ENCODE measurements at regions not wholly inside any gene's neighbourhood (a gene's known extent, or its start where the extent isn't known, plus 50 kb on each side); places are given as distances from the start of the nearest gene placed in this dataset.

GRCh38 chr10:107900131-107900530 is 735.6 kb upstream of the SORCS1 start:
- no peak for TF ChIP-seq YY1 (IDR thresholded peaks at IDR 0.05; ENCODE audit: low read depth)
- TF ChIP-seq EGR1 (IDR thresholded peaks at IDR 0.05): no peak
- TF ChIP-seq, protein P1, sequence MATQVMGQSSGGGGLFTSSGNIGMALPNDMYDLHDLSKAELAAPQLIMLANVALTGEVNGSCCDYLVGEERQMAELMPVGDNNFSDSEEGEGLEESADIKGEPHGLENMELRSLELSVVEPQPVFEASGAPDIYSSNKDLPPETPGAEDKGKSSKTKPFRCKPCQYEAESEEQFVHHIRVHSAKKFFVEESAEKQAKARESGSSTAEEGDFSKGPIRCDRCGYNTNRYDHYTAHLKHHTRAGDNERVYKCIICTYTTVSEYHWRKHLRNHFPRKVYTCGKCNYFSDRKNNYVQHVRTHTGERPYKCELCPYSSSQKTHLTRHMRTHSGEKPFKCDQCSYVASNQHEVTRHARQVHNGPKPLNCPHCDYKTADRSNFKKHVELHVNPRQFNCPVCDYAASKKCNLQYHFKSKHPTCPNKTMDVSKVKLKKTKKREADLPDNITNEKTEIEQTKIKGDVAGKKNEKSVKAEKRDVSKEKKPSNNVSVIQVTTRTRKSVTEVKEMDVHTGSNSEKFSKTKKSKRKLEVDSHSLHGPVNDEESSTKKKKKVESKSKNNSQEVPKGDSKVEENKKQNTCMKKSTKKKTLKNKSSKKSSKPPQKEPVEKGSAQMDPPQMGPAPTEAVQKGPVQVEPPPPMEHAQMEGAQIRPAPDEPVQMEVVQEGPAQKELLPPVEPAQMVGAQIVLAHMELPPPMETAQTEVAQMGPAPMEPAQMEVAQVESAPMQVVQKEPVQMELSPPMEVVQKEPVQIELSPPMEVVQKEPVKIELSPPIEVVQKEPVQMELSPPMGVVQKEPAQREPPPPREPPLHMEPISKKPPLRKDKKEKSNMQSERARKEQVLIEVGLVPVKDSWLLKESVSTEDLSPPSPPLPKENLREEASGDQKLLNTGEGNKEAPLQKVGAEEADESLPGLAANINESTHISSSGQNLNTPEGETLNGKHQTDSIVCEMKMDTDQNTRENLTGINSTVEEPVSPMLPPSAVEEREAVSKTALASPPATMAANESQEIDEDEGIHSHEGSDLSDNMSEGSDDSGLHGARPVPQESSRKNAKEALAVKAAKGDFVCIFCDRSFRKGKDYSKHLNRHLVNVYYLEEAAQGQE (IDR thresholded peaks at IDR 0.05; ENCODE audit: low read depth): no peak
- TF ChIP-seq RAD21 (IDR thresholded peaks at IDR 0.05; ENCODE audit: low read depth): no peak
- no peak for TF ChIP-seq USF1 (IDR thresholded peaks at IDR 0.05)
- no peak for TF ChIP-seq TCF12 (IDR thresholded peaks at IDR 0.05; ENCODE audit: low read depth)
- no peak for TF ChIP-seq MAX (IDR thresholded peaks at IDR 0.05)
- TF ChIP-seq EP300 (IDR thresholded peaks at IDR 0.05; ENCODE audit: borderline replicate concordance): no peak
- no peak for TF ChIP-seq CREB1 (IDR thresholded peaks at IDR 0.05; ENCODE audit: low read depth)
- no peak for TF ChIP-seq FOXM1 (IDR thresholded peaks at IDR 0.05; ENCODE audit: borderline replicate concordance, low read depth)
- TF ChIP-seq CEBPB (IDR thresholded peaks at IDR 0.05): no peak
- no peak for TF ChIP-seq TAF1 (IDR thresholded peaks at IDR 0.05; ENCODE audit: low read depth)

Measured in Ishikawa (cell line).